ENCODE measurements at regions not wholly inside any gene's neighbourhood (a gene's known extent, or its start where the extent isn't known, plus 50 kb on each side); places are given as distances from the start of the nearest gene placed in this dataset.
A peak's percentile ranks its signal among the peaks of the same experiment; 100 is the strongest.

DNA sequence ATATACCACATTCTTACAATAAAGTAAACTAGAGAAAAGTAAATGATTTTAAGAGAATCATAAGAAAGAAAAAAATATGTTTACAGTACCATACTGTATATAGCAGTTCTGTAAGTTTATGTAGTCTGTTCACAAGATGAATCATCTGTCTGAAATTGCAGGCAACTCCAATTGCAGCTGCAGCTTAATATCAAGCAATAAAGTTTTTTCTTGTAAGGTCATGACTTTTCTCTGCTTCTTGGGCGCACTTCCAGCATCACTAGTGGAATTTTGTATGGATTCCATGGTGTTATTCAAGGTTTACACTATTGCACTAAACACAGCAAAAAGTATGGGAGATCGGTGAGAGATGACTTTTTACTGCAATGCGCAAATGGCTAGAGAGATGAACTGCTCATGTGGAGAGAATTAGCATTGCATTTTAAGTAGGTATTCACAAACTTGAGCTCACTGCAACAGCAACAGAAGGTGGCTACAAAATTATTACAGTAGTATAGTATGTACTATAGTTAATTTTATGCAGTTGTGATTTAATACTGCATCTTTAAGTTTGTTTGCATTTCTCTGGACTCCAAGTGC lies 445.4 kb upstream of the OR4E1 start:
- Mint-ChIP-seq H3K4me3 (ENCODE audit: low read depth, unreplicated experiment) (no peak overlapping the region), H3K27me3 (ENCODE audit: unreplicated experiment) (peaks cover 53% of the 10 kb centered on the region), H3K27ac (ENCODE audit: unreplicated experiment) (no peak overlapping the region), H3K9me3 (ENCODE audit: low read depth, unreplicated experiment) (no peaks in the 10 kb centered on the region), H3K4me1 (ENCODE audit: low read depth, unreplicated experiment) (peaks cover 9% of the 10 kb centered on the region), H3K36me3 (ENCODE audit: insufficient read depth, unreplicated experiment) (no peaks in the 10 kb centered on the region)
- BruUV-seq (replicated peaks): no TSS peak
- no peak for DNase-seq
- intact Hi-C loops (cut with micrococcal nuclease; ENCODE audit: unreplicated experiment): no loop called here
- CTCF ChIA-PET: no interaction called here
- TF ChIP-seq, protein P1, sequence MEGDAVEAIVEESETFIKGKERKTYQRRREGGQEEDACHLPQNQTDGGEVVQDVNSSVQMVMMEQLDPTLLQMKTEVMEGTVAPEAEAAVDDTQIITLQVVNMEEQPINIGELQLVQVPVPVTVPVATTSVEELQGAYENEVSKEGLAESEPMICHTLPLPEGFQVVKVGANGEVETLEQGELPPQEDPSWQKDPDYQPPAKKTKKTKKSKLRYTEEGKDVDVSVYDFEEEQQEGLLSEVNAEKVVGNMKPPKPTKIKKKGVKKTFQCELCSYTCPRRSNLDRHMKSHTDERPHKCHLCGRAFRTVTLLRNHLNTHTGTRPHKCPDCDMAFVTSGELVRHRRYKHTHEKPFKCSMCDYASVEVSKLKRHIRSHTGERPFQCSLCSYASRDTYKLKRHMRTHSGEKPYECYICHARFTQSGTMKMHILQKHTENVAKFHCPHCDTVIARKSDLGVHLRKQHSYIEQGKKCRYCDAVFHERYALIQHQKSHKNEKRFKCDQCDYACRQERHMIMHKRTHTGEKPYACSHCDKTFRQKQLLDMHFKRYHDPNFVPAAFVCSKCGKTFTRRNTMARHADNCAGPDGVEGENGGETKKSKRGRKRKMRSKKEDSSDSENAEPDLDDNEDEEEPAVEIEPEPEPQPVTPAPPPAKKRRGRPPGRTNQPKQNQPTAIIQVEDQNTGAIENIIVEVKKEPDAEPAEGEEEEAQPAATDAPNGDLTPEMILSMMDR (IDR thresholded peaks at IDR 0.05; ENCODE audit: unreplicated experiment): no peak

DNA sequence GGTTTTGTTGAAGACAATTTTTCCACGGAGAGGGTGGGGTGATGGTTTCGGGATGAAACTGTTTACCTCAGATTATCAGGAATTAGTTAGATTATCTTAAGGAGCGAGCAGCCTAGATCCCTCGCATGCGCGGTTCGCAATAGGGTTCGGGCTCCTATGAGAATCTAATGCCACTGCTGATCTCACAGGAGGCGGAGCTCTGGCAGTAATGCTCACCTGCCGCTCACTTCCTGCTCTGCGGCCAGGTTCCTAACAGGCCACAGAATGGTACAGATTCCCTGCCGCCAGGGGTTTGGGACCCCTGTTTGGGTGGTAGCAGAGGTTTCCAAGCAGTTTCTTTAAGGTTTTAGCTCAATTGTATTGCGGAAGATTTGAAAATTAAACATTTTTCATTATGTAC lies 439.8 kb upstream of the OR4E1 start:
- DNase-seq: no peak

GRCh38 chr14:22112004-22112403 lies 438.4 kb upstream of the OR4E1 start:
- TF ChIP-seq, protein P1 (IDR thresholded peaks at IDR 0.05; ENCODE audit: unreplicated experiment): peak; percentile 56
- CTCF ChIA-PET: interaction anchor here (1.2 kb wide), 1 partner anchor 89 kb away, joined by 4 read pairs; no protein-coding TSS in a partner anchor
- Mint-ChIP-seq H3K4me1 (ENCODE audit: low read depth, unreplicated experiment) (no peaks in the 10 kb centered on the region), H3K27me3 (ENCODE audit: unreplicated experiment) (peaks cover 31% of the 10 kb centered on the region), H3K9me3 (ENCODE audit: low read depth, unreplicated experiment) (no peaks in the 10 kb centered on the region), H3K4me3 (ENCODE audit: low read depth, unreplicated experiment) (no peak overlapping the region), H3K27ac (ENCODE audit: unreplicated experiment) (no peak overlapping the region), H3K36me3 (ENCODE audit: insufficient read depth, unreplicated experiment) (no peaks in the 10 kb centered on the region)
- intact Hi-C loops (cut with micrococcal nuclease; ENCODE audit: unreplicated experiment): no loop called here
- no TSS peak for BruUV-seq (replicated peaks)
- peak; percentile 49 for DNase-seq

More for the DNA sequence above, 439.8 kb upstream of the OR4E1 start:
- Mint-ChIP-seq H3K4me3 (ENCODE audit: low read depth, unreplicated experiment) (no peak overlapping the region), H3K4me1 (ENCODE audit: low read depth, unreplicated experiment) (no peaks in the 10 kb centered on the region), H3K27me3 (ENCODE audit: unreplicated experiment) (peaks cover 41% of the 10 kb centered on the region), H3K27ac (ENCODE audit: unreplicated experiment) (no peak overlapping the region), H3K9me3 (ENCODE audit: low read depth, unreplicated experiment) (no peaks in the 10 kb centered on the region), H3K36me3 (ENCODE audit: insufficient read depth, unreplicated experiment) (no peaks in the 10 kb centered on the region)
- CTCF ChIA-PET: interaction anchor here (0.6 kb wide), 1 partner anchor 25 kb away, joined by 3 read pairs; no protein-coding TSS in a partner anchor
- intact Hi-C loops (cut with micrococcal nuclease; ENCODE audit: unreplicated experiment): no loop called here
- BruUV-seq (replicated peaks): no TSS peak
- TF ChIP-seq, protein P1 (IDR thresholded peaks at IDR 0.05; ENCODE audit: unreplicated experiment): no peak

- intact Hi-C loops (cut with micrococcal nuclease; ENCODE audit: unreplicated experiment): no loop called here
- no peak overlapping the region for H3K27ac Mint-ChIP-seq (ENCODE audit: unreplicated experiment)
- no peak overlapping the region for H3K4me3 Mint-ChIP-seq (ENCODE audit: low read depth, unreplicated experiment)
- CTCF ChIA-PET: no interaction called here
- H3K36me3 Mint-ChIP-seq (ENCODE audit: insufficient read depth, unreplicated experiment): no peaks in the 10 kb centered on the region
- no TSS peak for BruUV-seq (replicated peaks)
- peaks cover 27% of the 10 kb centered on the region for H3K27me3 Mint-ChIP-seq (ENCODE audit: unreplicated experiment)
- TF ChIP-seq, protein P1 (IDR thresholded peaks at IDR 0.05; ENCODE audit: unreplicated experiment): no peak
- no peak for DNase-seq
- H3K4me1 Mint-ChIP-seq (ENCODE audit: low read depth, unreplicated experiment): no peaks in the 10 kb centered on the region
- H3K9me3 Mint-ChIP-seq (ENCODE audit: low read depth, unreplicated experiment): no peaks in the 10 kb centered on the region
These were observed 434.1 kb upstream of the OR4E1 start for GRCh38 chr14:22107753-22108152.

All from Calu3 (cell line).